Neural cell (in vitro differentiated cells): ENCODE measurements at regions not wholly inside any gene's neighbourhood (a gene's known extent, or its start where the extent isn't known, plus 50 kb on each side); places are given as distances from the start of the nearest gene placed in this dataset.

Experiments
- H2AFZ ChIP-seq: fragments of 200-600, 300-800 bp; sonication (generic), shearing (Covaris generic); 2 replicates; pipeline ENCODE4 v1.6.0; 2014; ENCODE audit warnings: low read depth, mild to moderate bottlenecking, antibody characterized with exemption, low read length, moderate library complexity
- H3F3A ChIP-seq: fragments of 200-600 bp; shearing (Covaris generic); 2 replicates; pipeline ENCODE4 v1.6.1; 2016; ENCODE audit warnings: mild to moderate bottlenecking, moderate library complexity, mixed read lengths, antibody characterized with exemption, low read length; ENCODE audit not compliant: insufficient read depth, poor library complexity, severe bottlenecking
- H3K27ac ChIP-seq: fragments of 200-600, 300-800 bp; sonication (generic), shearing (Covaris generic); 2 replicates; pipeline ENCODE4 v1.5.1; 2014; ENCODE audit warnings: mild to moderate bottlenecking, low read length, moderate library complexity
- H3K27me3 ChIP-seq: fragments of 300-800, 200-600 bp; sonication (generic), shearing (Covaris generic); 2 replicates; pipeline ENCODE4 v1.6.0; 2014; ENCODE audit warnings: mild to moderate bottlenecking, low read depth, low read length, moderate library complexity; ENCODE audit not compliant: insufficient read depth
- H3K36me3 ChIP-seq: fragments of 300-800, 200-600 bp; sonication (generic), shearing (Covaris generic); 2 replicates; pipeline ENCODE4 v1.5.1; 2014; ENCODE audit warnings: mild to moderate bottlenecking, antibody characterized with exemption, low read length, moderate library complexity; ENCODE audit not compliant: insufficient read depth
- H3K4me2 ChIP-seq: fragments of 300-800, 200-600 bp; sonication (generic), shearing (Covaris generic); 2 replicates; pipeline ENCODE4 v1.6.0; 2014; ENCODE audit warnings: mild to moderate bottlenecking, low read length
- H3K4me3 ChIP-seq: fragments of 300-800, 200-600 bp; sonication (generic), shearing (Covaris generic); 2 replicates; pipeline ENCODE4 v1.5.1; 2014; ENCODE audit warnings: mild to moderate bottlenecking, low read length, moderate library complexity
- H3K79me2 ChIP-seq: fragments of 200-600 bp; shearing (Covaris generic); replicated peaks from 2 replicates; pipeline ENCODE4 v1.6.0; 2014; ENCODE audit warnings: mild to moderate bottlenecking, low read length, moderate library complexity; ENCODE audit not compliant: insufficient read depth
- H3K9ac ChIP-seq: fragments of 300-800, 200-600 bp; sonication (generic), shearing (Covaris generic); 2 replicates; pipeline ENCODE4 v1.6.1; 2016; ENCODE audit warnings: mild to moderate bottlenecking, low read length, mixed read lengths
- H3K9me2 ChIP-seq: fragments of 200-600 bp; shearing (Covaris generic); 2 replicates; pipeline ENCODE4 v1.6.1; 2016; ENCODE audit warnings: mild to moderate bottlenecking, low read length, mixed read lengths; ENCODE audit not compliant: insufficient read depth
- H3K9me3 ChIP-seq: fragments of 200-600, 300-800 bp; sonication (generic), shearing (Covaris generic); 2 replicates; pipeline ENCODE4 v1.6.1; 2016; ENCODE audit warnings: mild to moderate bottlenecking, mixed run types, low read length, moderate library complexity, mixed read lengths
- H4K20me1 ChIP-seq: fragments of 200-600 bp; shearing (Covaris generic); 2 replicates; pipeline ENCODE4 v1.6.1; 2016; ENCODE audit warnings: mild to moderate bottlenecking, mixed run types; ENCODE audit not compliant: insufficient read depth
- CTCF ChIP-seq: fragments of 450-650 bp; IDR thresholded peaks from 2 replicates; pipeline ENCODE4 v1.5.1; 2014; ENCODE audit warnings: antibody characterized with exemption, mild to moderate bottlenecking, moderate library complexity; ENCODE audit not compliant: poor library complexity, severe bottlenecking
- EP300 ChIP-seq: fragments of 450-650 bp; conservative IDR thresholded peaks from 2 replicates; pipeline ENCODE4 v1.6.1; 2014; ENCODE audit warnings: antibody characterized with exemption, mild to moderate bottlenecking, moderate library complexity; ENCODE audit not compliant: poor library complexity, severe bottlenecking
- EZH2 ChIP-seq: fragments of 200-600, 300-800 bp; shearing (Covaris generic), sonication (generic); IDR thresholded peaks from 2 replicates; pipeline ENCODE4 v1.6.1; 2014; ENCODE audit warnings: antibody characterized with exemption, low read length, borderline replicate concordance, mild to moderate bottlenecking; ENCODE audit not compliant: insufficient read depth, poor library complexity, severe bottlenecking
- MXI1 ChIP-seq: fragments of 450-650 bp; conservative IDR thresholded peaks from 2 replicates; pipeline ENCODE4 v1.6.1; 2014; ENCODE audit warnings: antibody characterized with exemption, mild to moderate bottlenecking; ENCODE audit not compliant: poor library complexity, severe bottlenecking
- POLR2AphosphoS5 ChIP-seq: IDR thresholded peaks from 2 replicates; pipeline ENCODE4 v1.6.1; 2012
- RAD21 ChIP-seq: fragments of 450-650 bp; conservative IDR thresholded peaks from 2 replicates; pipeline ENCODE4 v1.6.1; 2014; ENCODE audit warnings: antibody characterized with exemption, mild to moderate bottlenecking, moderate library complexity
- REST ChIP-seq: IDR thresholded peaks from 2 replicates; pipeline ENCODE4 v1.6.1; 2012; ENCODE audit warnings: borderline replicate concordance
- SMC3 ChIP-seq: fragments of 450-650 bp; conservative IDR thresholded peaks from 2 replicates; pipeline ENCODE4 v1.6.1; 2014; ENCODE audit warnings: antibody characterized with exemption, mild to moderate bottlenecking, moderate library complexity; ENCODE audit not compliant: poor library complexity
- TAF1 ChIP-seq: IDR thresholded peaks from 2 replicates; pipeline ENCODE4 v1.6.1; 2012; ENCODE audit warnings: low read depth

- Histone ChIP-seq H3K27me3 (no peaks in the 10 kb centered on the region), H3K9me3 (no peaks in the 10 kb centered on the region), H3K27ac (no peak overlapping the region), H3K9me2 (no peaks in the 10 kb centered on the region), H3K9ac (no peak overlapping the region), H3K4me2 (no peak overlapping the region), H2AFZ (no peak overlapping the region), H3K4me3 (no peak overlapping the region), H4K20me1 (no peaks in the 10 kb centered on the region), H3F3A (no peaks in the 10 kb centered on the region), H3K36me3 (no peaks in the 10 kb centered on the region), H3K79me2 (no peaks in the 10 kb centered on the region)
- TF ChIP-seq EP300 = no peak
- TF ChIP-seq MXI1 = no peak
- TF ChIP-seq CTCF = no peak
- no peak for TF ChIP-seq RAD21
- TF ChIP-seq POLR2AphosphoS5 = no peak
- TF ChIP-seq EZH2 = no peak
- no peak for TF ChIP-seq SMC3
- no peak for TF ChIP-seq TAF1
- TF ChIP-seq REST = no peak
Observed at GRCh38 chr9:18347386-18348082, 126.4 kb upstream of the ADAMTSL1 start.

GRCh38 chr9:18348083-18348475 lies 125.9 kb upstream of the ADAMTSL1 start:
- no peak overlapping the region for H3K4me3 ChIP-seq
- no peak for TF ChIP-seq RAD21
- no peak for TF ChIP-seq CTCF
- no peak for TF ChIP-seq EP300
- TF ChIP-seq REST = no peak
- no peaks in the 10 kb centered on the region for H3F3A ChIP-seq
- H3K79me2 ChIP-seq = no peaks in the 10 kb centered on the region
- no peak overlapping the region for H2AFZ ChIP-seq
- H3K4me2 ChIP-seq = no peak overlapping the region
- H3K27me3 ChIP-seq = no peaks in the 10 kb centered on the region
- H4K20me1 ChIP-seq = no peaks in the 10 kb centered on the region
- H3K9me2 ChIP-seq = no peaks in the 10 kb centered on the region
- H3K27ac ChIP-seq = no peak overlapping the region
- no peak overlapping the region for H3K9ac ChIP-seq
- H3K9me3 ChIP-seq = no peaks in the 10 kb centered on the region
- H3K36me3 ChIP-seq = no peaks in the 10 kb centered on the region
